ENCODE measurements at regions not wholly inside any gene's neighbourhood (a gene's known extent, or its start where the extent isn't known, plus 50 kb on each side); places are given as distances from the start of the nearest gene placed in this dataset.

- TF ChIP-seq, protein P1, sequence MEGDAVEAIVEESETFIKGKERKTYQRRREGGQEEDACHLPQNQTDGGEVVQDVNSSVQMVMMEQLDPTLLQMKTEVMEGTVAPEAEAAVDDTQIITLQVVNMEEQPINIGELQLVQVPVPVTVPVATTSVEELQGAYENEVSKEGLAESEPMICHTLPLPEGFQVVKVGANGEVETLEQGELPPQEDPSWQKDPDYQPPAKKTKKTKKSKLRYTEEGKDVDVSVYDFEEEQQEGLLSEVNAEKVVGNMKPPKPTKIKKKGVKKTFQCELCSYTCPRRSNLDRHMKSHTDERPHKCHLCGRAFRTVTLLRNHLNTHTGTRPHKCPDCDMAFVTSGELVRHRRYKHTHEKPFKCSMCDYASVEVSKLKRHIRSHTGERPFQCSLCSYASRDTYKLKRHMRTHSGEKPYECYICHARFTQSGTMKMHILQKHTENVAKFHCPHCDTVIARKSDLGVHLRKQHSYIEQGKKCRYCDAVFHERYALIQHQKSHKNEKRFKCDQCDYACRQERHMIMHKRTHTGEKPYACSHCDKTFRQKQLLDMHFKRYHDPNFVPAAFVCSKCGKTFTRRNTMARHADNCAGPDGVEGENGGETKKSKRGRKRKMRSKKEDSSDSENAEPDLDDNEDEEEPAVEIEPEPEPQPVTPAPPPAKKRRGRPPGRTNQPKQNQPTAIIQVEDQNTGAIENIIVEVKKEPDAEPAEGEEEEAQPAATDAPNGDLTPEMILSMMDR (conservative IDR thresholded peaks at IDR 0.05; ENCODE audit: low read depth) = no peak
- DNase-seq (ENCODE audit: low spot score) = no peak
- peak overlapping the region; percentile 82 for H3K27ac ChIP-seq
- CTCF ChIA-PET = no interaction called here
- POLR2A ChIA-PET (ENCODE audit: low non-redundant PET) = no interaction called here
Observed at GRCh38 chr22:22076361-22076760, 93.8 kb upstream of the TOP3B start.

GRCh38 chr22:22075382-22076163 is 93.0 kb upstream of the TOP3B start:
- TF ChIP-seq, protein P1 (conservative IDR thresholded peaks at IDR 0.05; ENCODE audit: low read depth) = no peak
- H3K27ac ChIP-seq = peak overlapping the region; percentile 94
- DNase-seq (ENCODE audit: low spot score) = no peak
- ChIA-PET POLR2A (ENCODE audit: low non-redundant PET) (no interaction called here), CTCF (no interaction called here)

- DNase-seq (ENCODE audit: low spot score) = peak; percentile 32
- CTCF ChIA-PET = interaction anchor here (0.9 kb wide), 1 partner anchor 37 kb away, joined by 4 read pairs; no protein-coding TSS in a partner anchor
- POLR2A ChIA-PET (ENCODE audit: low non-redundant PET) = no interaction called here
- TF ChIP-seq, protein P1 (conservative IDR thresholded peaks at IDR 0.05; ENCODE audit: low read depth) = no peak; the same call in 1 of the 2 replicates
- peak overlapping the region; percentile 94 for H3K27ac ChIP-seq
Observed at GRCh38 chr22:22074634-22075381, 92.2 kb upstream of the TOP3B start.

- POLR2A ChIA-PET (ENCODE audit: low non-redundant PET) = no interaction called here
- peak overlapping the region; percentile 94 for H3K27ac ChIP-seq
- TF ChIP-seq, protein P1 (conservative IDR thresholded peaks at IDR 0.05; ENCODE audit: low read depth) = no peak
- DNase-seq (ENCODE audit: low spot score) = no peak
- CTCF ChIA-PET = interaction anchor here (0.9 kb wide), 1 partner anchor 37 kb away, joined by 4 read pairs; no protein-coding TSS in a partner anchor
Observed at GRCh38 chr22:22073769-22074561, 91.4 kb upstream of the TOP3B start.

DNA sequence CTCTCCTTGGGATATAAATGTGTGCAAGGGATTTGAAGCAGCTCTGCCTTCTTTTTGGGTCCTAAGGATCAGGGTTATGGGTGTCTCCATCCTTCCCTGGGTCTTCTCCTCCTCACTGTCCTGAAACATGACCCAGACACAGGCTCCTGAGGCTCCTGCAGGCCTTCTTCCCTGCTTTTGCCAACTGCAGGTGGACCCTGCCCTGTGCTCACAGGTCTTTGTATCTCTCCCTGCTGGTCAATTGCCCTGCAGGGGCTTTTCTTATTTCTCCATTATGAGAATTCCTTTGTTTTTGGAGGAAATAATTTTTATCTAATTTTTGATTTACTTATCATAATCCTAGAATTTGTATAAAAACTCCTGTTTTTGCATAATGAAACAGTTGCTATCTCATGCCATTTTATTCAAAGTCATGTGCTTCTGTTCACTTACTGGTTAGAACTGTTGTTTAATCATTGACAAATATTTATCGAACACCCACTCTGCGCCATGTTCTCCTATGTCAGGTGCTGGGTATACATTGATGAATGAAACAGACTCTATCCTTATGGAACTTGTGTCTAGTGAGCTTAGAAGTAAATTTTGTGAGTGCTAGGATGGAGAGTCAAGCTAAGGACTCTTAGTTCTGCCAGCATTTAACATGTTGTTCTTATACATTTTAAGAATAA is 89.7 kb upstream of the TOP3B start:
- CTCF ChIA-PET = no interaction called here
- TF ChIP-seq, protein P1 (conservative IDR thresholded peaks at IDR 0.05; ENCODE audit: low read depth) = no peak
- DNase-seq (ENCODE audit: low spot score) = no peak
- POLR2A ChIA-PET (ENCODE audit: low non-redundant PET) = no interaction called here
- no peak overlapping the region for H3K27ac ChIP-seq
